ENCODE measurements at regions not wholly inside any gene's neighbourhood (a gene's known extent, or its start where the extent isn't known, plus 50 kb on each side); places are given as distances from the start of the nearest gene placed in this dataset.

- FAIRE-seq: no peak
- Histone ChIP-seq H2AFZ (ENCODE audit: low read depth, low read length) (no peak overlapping the region), H3K4me2 (ENCODE audit: low read length) (no peak overlapping the region), H3K9ac (ENCODE audit: low read length) (no peak overlapping the region), H3K36me3 (ENCODE audit: insufficient read depth, low read length) (no peaks in the 10 kb centered on the region), H3K27me3 (ENCODE audit: insufficient read depth, low read length) (no peaks in the 10 kb centered on the region), H3K27ac (ENCODE audit: low read depth, low read length) (no peak overlapping the region), H3K9me3 (ENCODE audit: insufficient read depth, low read depth, low read length) (peaks cover 3% of the 10 kb centered on the region), H3K4me3 (ENCODE audit: insufficient read depth, low read depth, low read length) (no peak overlapping the region), H3K4me1 (ENCODE audit: insufficient read depth, low read length) (no peaks in the 10 kb centered on the region), H4K20me1 (ENCODE audit: insufficient read depth, low read length) (no peaks in the 10 kb centered on the region), H3K79me2 (ENCODE audit: insufficient read depth, low read length) (no peaks in the 10 kb centered on the region)
- no peak overlapping the region for H3K4me3 Mint-ChIP-seq (ENCODE audit: unreplicated experiment)
- H3K9me3 Mint-ChIP-seq (ENCODE audit: unreplicated experiment): peaks cover 8% of the 10 kb centered on the region
- TF ChIP-seq EZH2 (IDR thresholded peaks at IDR 0.05; ENCODE audit: insufficient read depth, low read length): no peak
- TF ChIP-seq, protein P1, sequence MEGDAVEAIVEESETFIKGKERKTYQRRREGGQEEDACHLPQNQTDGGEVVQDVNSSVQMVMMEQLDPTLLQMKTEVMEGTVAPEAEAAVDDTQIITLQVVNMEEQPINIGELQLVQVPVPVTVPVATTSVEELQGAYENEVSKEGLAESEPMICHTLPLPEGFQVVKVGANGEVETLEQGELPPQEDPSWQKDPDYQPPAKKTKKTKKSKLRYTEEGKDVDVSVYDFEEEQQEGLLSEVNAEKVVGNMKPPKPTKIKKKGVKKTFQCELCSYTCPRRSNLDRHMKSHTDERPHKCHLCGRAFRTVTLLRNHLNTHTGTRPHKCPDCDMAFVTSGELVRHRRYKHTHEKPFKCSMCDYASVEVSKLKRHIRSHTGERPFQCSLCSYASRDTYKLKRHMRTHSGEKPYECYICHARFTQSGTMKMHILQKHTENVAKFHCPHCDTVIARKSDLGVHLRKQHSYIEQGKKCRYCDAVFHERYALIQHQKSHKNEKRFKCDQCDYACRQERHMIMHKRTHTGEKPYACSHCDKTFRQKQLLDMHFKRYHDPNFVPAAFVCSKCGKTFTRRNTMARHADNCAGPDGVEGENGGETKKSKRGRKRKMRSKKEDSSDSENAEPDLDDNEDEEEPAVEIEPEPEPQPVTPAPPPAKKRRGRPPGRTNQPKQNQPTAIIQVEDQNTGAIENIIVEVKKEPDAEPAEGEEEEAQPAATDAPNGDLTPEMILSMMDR (IDR thresholded peaks at IDR 0.05; ENCODE audit: insufficient read depth, low read depth, low read length): no peak
- no peaks in the 10 kb centered on the region for H3K36me3 Mint-ChIP-seq (ENCODE audit: low read depth, unreplicated experiment)
- no peak for DNase-seq (ENCODE audit: low read depth)
- no peaks in the 10 kb centered on the region for H3K27me3 Mint-ChIP-seq (ENCODE audit: low read depth, unreplicated experiment)
- H3K27ac Mint-ChIP-seq (ENCODE audit: unreplicated experiment): no peak overlapping the region
- H3K4me1 Mint-ChIP-seq (ENCODE audit: low read depth, unreplicated experiment): no peaks in the 10 kb centered on the region
These were observed 1113.5 kb upstream of the AUTS2 start for GRCh38 chr7:68484731-68485130.

- no peak overlapping the region for H3K27ac ChIP-seq (ENCODE audit: low read depth, low read length)
- Mint-ChIP-seq H3K4me3 (ENCODE audit: unreplicated experiment) (no peak overlapping the region), H3K27me3 (ENCODE audit: low read depth, unreplicated experiment) (no peaks in the 10 kb centered on the region), H3K36me3 (ENCODE audit: low read depth, unreplicated experiment) (no peaks in the 10 kb centered on the region), H3K27ac (ENCODE audit: unreplicated experiment) (no peak overlapping the region), H3K9me3 (ENCODE audit: unreplicated experiment) (peaks cover 7% of the 10 kb centered on the region), H3K4me1 (ENCODE audit: low read depth, unreplicated experiment) (no peaks in the 10 kb centered on the region)
- FAIRE-seq: no peak
- TF ChIP-seq, protein P1 (IDR thresholded peaks at IDR 0.05; ENCODE audit: insufficient read depth, low read depth, low read length): no peak
- no peak for TF ChIP-seq EZH2 (IDR thresholded peaks at IDR 0.05; ENCODE audit: insufficient read depth, low read length)
- no peak overlapping the region for H3K4me2 ChIP-seq (ENCODE audit: low read length)
- H3K27me3 ChIP-seq (ENCODE audit: insufficient read depth, low read length): no peaks in the 10 kb centered on the region
- no peak overlapping the region for H2AFZ ChIP-seq (ENCODE audit: low read depth, low read length)
- H3K36me3 ChIP-seq (ENCODE audit: insufficient read depth, low read length): no peaks in the 10 kb centered on the region
- peaks cover 3% of the 10 kb centered on the region for H3K9me3 ChIP-seq (ENCODE audit: insufficient read depth, low read depth, low read length)
- H3K79me2 ChIP-seq (ENCODE audit: insufficient read depth, low read length): no peaks in the 10 kb centered on the region
- H3K4me1 ChIP-seq (ENCODE audit: insufficient read depth, low read length): no peaks in the 10 kb centered on the region
- H3K9ac ChIP-seq (ENCODE audit: low read length): no peak overlapping the region
- no peak for DNase-seq (ENCODE audit: low read depth)
- no peaks in the 10 kb centered on the region for H4K20me1 ChIP-seq (ENCODE audit: insufficient read depth, low read length)
- H3K4me3 ChIP-seq (ENCODE audit: insufficient read depth, low read depth, low read length): no peak overlapping the region
These were observed 1112.9 kb upstream of the AUTS2 start for GRCh38 chr7:68485253-68485917.

- H3K4me1 ChIP-seq (ENCODE audit: insufficient read depth, low read length): no peaks in the 10 kb centered on the region
- Mint-ChIP-seq H3K4me3 (ENCODE audit: unreplicated experiment) (no peak overlapping the region), H3K27ac (ENCODE audit: unreplicated experiment) (no peak overlapping the region), H3K36me3 (ENCODE audit: low read depth, unreplicated experiment) (no peaks in the 10 kb centered on the region), H3K27me3 (ENCODE audit: low read depth, unreplicated experiment) (no peaks in the 10 kb centered on the region), H3K9me3 (ENCODE audit: unreplicated experiment) (peaks cover 6% of the 10 kb centered on the region), H3K4me1 (ENCODE audit: low read depth, unreplicated experiment) (no peaks in the 10 kb centered on the region)
- no peak overlapping the region for H3K9ac ChIP-seq (ENCODE audit: low read length)
- H3K4me3 ChIP-seq (ENCODE audit: insufficient read depth, low read depth, low read length): no peak overlapping the region
- peaks cover 6% of the 10 kb centered on the region for H3K9me3 ChIP-seq (ENCODE audit: insufficient read depth, low read depth, low read length)
- no peaks in the 10 kb centered on the region for H3K36me3 ChIP-seq (ENCODE audit: insufficient read depth, low read length)
- no peaks in the 10 kb centered on the region for H3K27me3 ChIP-seq (ENCODE audit: insufficient read depth, low read length)
- DNase-seq (ENCODE audit: low read depth): no peak
- H3K27ac ChIP-seq (ENCODE audit: low read depth, low read length): no peak overlapping the region
- H4K20me1 ChIP-seq (ENCODE audit: insufficient read depth, low read length): no peaks in the 10 kb centered on the region
- TF ChIP-seq, protein P1 (IDR thresholded peaks at IDR 0.05; ENCODE audit: insufficient read depth, low read depth, low read length): no peak
- TF ChIP-seq EZH2 (IDR thresholded peaks at IDR 0.05; ENCODE audit: insufficient read depth, low read length): no peak
- no peaks in the 10 kb centered on the region for H3K79me2 ChIP-seq (ENCODE audit: insufficient read depth, low read length)
- no peak overlapping the region for H2AFZ ChIP-seq (ENCODE audit: low read depth, low read length)
- no peak for FAIRE-seq
- H3K4me2 ChIP-seq (ENCODE audit: low read length): no peak overlapping the region
These were observed 1109.8 kb upstream of the AUTS2 start for GRCh38 chr7:68488341-68489060.

All from astrocyte (in vitro differentiated cells and primary cell).